Fibroblast of lung (primary cell): ENCODE measurements at regions not wholly inside any gene's neighbourhood (a gene's known extent, or its start where the extent isn't known, plus 50 kb on each side); places are given as distances from the start of the nearest gene placed in this dataset.

Experiments used
- CTCF ChIP-seq, 2 donors: IDR thresholded peaks in 1 of 2; conservative IDR thresholded peaks in 1 of 2; 1 replicate in 1 of 2; 2 replicates in 1 of 2; pipeline ENCODE4 v1.5.1; 2011 to 2012; ENCODE audit warnings: low read length in 2 of 2, control low read depth in 1 of 2, inconsistent platforms in 1 of 2, low read depth in 1 of 2, mild to moderate bottlenecking in 1 of 2
- EZH2 ChIP-seq: IDR thresholded peaks from 2 replicates; pipeline ENCODE4 v1.5.1; 2012; ENCODE audit warnings: low read length, control low read depth, mild to moderate bottlenecking; ENCODE audit errors: missing control alignments

DNA sequence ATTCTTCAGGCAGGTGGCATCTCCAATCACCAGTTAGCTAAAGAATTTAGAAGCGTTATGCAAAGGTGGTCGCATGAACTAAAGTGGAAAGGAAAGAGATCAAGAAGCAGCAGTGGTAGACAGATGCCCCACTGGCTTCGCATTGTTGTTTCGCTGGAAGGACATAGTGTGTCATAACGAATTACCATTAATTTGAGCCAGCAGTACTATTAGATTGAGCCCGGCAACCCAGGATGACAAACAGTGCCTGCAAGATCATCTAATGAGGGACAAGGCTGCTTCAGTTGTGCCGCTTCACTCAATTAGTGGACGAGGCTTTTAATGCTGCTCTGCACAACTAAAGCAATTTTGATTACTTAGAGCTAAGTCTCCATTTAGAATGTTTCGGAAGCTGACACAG is 274.5 kb upstream of the SOX5 start:
- TF ChIP-seq CTCF (conservative IDR thresholded peaks at IDR 0.05 in 1 of 2, IDR thresholded peaks at IDR 0.05 in 1 of 2; ENCODE audit: low read depth in 1 of 2, low read length in 2 of 2) (no peak), EZH2 (no peak)
